ENCODE measurements at regions not wholly inside any gene's neighbourhood (a gene's known extent, or its start where the extent isn't known, plus 50 kb on each side); places are given as distances from the start of the nearest gene placed in this dataset.

- no peak for DNase-seq (ENCODE audit: low read depth)
These were observed 361.9 kb downstream of the CSNK1G3 start for GRCh38 chr5:123873846-123874245.

DNA sequence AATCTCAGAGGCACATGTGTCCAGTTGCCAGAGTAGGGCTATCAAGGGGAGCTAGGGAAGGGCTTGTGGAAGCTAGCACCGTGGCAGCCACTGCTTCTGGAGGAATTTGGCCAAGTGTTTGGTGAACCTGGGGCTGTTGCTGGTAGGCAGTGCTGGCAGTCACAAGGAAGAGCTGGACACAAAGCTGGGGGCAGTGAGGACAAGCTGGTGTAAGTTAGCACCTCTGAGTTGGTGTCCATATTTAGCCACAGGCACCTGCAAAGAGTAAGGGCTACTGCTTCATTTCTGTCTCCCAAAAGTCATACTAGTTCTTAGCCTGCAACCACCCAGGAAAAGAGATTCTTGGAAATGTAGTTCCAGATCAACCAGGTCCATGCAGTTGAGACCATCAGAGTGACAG lies 359.4 kb downstream of the CSNK1G3 start:
- no peak for DNase-seq (ENCODE audit: low read depth)

GRCh38 chr5:123868881-123869280 lies 356.9 kb downstream of the CSNK1G3 start:
- DNase-seq (ENCODE audit: low read depth), result no peak

- no peak for DNase-seq (ENCODE audit: low read depth)
These were observed 356.3 kb downstream of the CSNK1G3 start for GRCh38 chr5:123868267-123868666.

DNA sequence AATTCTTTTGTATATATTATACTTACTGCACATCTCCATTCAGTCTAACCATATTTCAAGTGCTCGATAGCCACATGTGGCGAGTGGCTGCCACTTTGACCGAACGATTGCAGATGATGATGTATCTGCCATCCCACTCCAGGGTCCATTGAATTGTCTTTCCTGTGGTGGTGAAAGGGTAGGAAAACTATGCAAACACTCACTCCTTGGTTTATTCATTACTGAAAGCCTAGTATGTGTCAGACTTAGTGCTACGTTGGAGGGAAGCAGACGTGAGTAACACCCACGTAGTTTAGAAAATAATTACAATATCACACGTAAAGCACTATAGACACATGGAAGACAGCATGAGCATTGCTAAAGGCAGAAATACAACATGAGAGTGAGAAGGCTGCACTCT lies 353.7 kb downstream of the CSNK1G3 start:
- DNase-seq (ENCODE audit: low read depth), result no peak

GRCh38 chr5:123864578-123864977 lies 352.6 kb downstream of the CSNK1G3 start:
- no peak for DNase-seq (ENCODE audit: low read depth)

DNA sequence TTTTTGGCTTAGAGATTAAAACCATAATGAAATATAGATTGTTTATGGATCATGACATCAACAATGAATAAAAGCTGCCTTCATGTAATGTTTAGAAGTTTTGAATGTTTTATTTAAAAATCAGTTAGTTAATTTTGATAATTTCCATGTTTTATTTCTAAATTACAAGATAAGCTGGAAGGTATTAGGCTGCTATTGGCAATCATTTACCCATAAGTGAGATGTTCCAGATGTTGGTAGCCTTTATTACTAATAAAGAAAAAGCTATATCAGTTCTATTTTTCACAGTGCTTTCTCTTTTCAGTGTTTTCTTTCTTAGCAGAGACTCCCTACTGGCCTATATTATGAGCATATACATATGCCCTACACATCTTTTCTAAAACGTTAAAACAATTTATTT lies 347.0 kb downstream of the CSNK1G3 start:
- DNase-seq (ENCODE audit: low read depth), result no peak

DNA sequence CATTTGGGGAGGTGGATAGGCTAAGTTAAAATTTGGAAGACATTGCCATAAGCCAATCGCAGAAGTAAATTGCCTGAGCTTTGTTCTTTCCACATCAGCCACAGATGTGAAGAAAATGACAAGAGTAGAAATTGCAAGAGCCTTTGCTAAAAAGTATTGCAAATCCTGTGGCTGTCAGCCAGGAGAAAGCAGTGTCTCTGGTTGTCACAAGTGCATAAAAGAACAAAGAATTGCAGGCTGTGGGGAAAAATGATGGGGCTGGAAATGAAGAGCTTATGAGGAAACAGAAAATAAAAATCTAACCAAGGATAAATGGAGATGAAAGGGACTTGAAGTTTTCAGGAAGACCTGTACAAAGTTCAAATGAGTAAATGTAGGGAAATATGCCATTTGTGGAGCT lies 344.8 kb downstream of the CSNK1G3 start:
- no peak for DNase-seq (ENCODE audit: low read depth)

DNA sequence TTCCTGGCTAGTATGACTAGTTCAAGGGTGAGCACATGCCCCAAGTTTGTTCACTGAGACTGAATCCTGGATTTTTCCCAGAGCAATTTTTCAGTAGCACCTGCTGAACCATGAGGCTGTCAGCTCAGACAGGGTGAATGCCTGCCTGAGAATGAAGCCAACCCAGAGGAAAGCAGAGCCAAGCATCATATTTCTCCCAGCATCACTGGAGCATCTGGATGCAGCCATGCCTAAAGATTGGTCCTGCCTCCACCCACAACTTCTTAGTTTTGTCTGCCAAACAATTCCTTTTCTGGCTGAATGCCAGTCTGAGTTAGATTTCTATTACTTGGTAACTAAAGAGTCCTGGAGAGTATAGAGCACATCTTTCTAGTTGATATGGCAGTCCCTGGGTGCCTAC lies 343.6 kb downstream of the CSNK1G3 start:
- no peak for DNase-seq (ENCODE audit: low read depth)

- DNase-seq (ENCODE audit: low read depth), result no peak
These were observed 333.6 kb downstream of the CSNK1G3 start for GRCh38 chr5:123845356-123846100.

- DNase-seq (ENCODE audit: low read depth), result peak; percentile 3
These were observed 332.9 kb downstream of the CSNK1G3 start for GRCh38 chr5:123844873-123845272.

- no peak for DNase-seq (ENCODE audit: low read depth)
These were observed 323.4 kb downstream of the CSNK1G3 start for GRCh38 chr5:123835421-123835820.

DNA sequence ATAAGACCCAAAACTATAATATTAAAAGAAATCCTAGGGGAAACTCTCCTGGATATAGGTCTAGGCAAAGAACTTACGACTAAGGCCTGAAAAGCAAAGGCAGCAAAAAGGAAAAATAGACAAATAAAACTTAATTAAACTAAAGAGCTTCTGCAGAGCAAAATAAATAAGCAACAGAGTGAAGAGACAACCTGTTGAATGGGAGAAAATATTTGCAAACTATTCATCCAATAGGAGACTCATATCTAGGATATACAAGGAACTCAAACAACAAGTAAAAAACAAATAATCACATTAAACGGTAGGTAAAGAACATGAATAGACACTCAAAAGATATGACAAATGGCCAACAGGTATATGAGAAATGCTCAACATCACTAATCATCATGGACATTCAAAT lies 318.6 kb downstream of the CSNK1G3 start:
- no peak for DNase-seq (ENCODE audit: low read depth)

- DNase-seq (ENCODE audit: low read depth), result no peak
These were observed 315.8 kb downstream of the CSNK1G3 start for GRCh38 chr5:123827811-123828210.

DNA sequence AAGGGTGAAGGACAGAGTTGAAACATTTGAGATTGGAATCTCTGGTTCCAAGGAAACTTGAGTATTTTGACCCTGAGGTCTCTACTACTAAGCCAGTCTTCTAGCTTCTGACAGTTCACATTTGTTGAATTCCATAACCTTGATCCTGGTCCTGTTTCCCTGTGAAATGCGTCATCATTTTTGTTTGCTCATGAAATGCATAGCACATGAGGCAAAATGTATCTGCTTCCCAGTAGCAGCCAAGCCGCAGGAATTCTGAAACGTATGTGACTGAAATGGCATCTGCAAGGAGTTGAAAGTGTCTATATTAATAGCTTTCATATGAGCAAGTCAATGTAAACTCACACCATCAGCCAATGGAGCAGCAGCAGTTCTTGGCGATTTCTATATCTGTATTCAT lies 307.9 kb downstream of the CSNK1G3 start:
- DNase-seq (ENCODE audit: low read depth), result peak; percentile 50

DNA sequence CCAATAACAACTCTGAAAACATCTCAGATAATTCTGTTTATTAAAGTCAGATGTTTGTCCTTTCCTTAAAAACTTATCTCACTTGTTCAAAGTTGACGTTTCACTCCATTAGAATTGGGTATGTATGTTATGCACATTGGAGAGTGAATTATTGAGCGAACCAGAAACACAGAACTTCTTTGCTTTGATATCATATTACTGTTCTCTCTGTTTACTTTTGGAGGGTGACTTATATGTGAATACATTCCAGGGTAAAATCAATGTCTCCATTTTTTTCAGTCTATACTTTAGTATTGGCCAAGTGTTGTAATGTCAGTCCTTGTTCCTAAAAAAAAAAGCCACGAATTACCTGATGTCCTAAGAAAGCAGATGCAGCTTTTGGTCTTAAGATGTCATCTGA lies 307.4 kb downstream of the CSNK1G3 start:
- no peak for DNase-seq (ENCODE audit: low read depth)

DNA sequence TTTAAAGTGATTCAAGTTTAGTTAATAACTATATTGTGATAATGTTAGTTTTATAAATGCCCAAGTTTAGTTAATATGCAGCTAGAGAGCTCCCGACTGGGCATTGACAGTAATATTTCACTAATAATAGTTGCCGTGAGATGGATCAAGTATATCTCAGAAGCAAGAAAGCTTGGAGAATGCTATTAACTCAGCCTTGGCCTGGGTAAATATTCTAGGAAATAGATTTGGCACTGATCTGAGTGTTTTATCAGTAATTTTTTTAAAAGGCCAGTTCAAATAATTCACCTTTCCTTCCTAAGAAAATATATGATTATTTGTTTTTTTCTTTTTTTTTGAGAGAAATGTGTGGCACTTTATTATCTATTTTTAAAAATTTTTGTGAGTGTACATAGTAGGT lies 305.3 kb downstream of the CSNK1G3 start:
- no peak for DNase-seq (ENCODE audit: low read depth)

DNA sequence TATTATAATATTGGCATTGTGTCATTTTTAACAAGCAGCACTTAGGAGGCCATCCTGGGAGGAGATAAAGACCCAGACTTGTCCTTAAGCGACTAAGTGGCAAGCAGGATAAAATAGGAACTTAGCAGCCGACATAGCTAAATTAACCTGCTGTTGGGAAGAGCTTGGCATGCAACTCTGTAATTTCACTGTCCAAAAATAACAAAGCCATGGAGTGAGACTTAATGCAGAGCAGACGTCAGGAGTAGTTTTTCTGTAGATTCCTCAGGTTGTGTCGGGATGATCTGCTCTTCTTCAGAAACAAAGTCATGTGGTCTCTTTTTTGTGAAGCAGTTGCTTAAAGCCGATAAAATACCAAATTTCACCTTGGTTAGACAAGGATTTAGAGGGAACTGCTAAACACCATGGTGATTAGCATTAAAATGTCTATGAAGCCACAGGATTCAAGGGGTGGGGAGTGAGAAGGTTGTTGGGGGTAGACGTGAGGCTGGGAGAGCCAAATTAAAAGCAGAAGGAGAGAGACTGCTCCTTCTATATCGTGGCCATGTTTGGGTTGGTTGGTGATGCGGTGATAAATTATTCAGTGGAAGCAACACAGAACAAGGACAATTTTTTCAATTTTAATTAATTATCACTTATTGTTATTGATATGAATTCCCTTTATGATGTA lies 303.0 kb downstream of the CSNK1G3 start:
- DNase-seq (ENCODE audit: low read depth), result no peak

DNA sequence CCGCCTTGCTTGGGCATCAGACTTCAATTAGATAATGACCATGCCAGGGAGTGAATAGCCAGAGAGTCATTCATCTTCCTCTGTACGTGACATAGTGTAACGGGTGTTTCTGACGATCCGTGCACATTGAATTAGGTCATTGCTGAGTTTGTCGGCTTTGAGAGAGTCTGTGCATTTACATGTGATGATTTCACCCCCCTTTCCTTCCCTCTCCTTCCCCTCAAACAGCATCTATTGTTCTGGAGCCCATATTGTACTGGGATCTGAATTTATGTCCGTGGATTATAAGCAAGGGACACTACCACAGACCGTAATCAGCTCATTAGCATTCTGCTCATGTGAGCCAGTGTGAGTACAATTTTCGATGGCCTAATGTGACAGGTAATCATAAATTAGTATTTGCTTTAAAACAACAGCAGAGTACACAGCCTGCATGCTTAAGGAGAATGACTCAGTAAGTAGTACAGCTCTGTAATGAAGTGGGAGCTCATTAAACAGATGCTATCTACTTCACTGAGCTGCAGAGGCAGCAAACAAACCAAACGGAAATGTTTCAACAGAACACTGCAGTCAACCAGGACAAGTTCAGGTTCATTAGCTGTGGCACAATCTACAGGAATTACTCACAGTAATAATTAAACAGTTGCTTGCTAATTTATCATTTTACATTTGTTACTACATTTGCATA lies 302.1 kb downstream of the CSNK1G3 start:
- peak; percentile 44 for DNase-seq (ENCODE audit: low read depth)

- DNase-seq (ENCODE audit: low read depth), result no peak
These were observed 301.3 kb downstream of the CSNK1G3 start for GRCh38 chr5:123813264-123813663.

- no peak for DNase-seq (ENCODE audit: low read depth)
These were observed 299.9 kb downstream of the CSNK1G3 start for GRCh38 chr5:123811831-123812230.

- no peak for DNase-seq (ENCODE audit: low read depth)
These were observed 298.9 kb downstream of the CSNK1G3 start for GRCh38 chr5:123810746-123811340.

DNA sequence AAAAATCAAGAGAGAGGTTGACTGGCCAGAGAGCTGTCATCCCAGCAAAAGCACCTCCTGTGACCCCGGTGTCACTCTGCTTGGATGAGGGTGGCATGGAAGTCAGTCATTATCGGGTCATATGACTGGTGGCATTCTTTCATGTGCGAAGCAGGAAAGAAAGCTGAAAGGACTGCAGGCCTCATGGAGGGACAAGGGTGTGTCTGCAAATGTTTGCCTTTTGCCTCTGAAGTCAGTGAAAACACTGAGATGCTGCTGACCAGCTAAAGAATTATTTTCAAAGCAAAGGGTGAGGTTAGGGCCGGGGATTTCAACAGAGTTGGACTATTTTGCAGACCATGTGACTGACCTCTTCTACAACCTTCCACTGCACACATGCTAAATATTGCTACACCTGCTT lies 298.3 kb downstream of the CSNK1G3 start:
- DNase-seq (ENCODE audit: low read depth), result no peak
